HepG2 (cell line): ENCODE measurements at regions not wholly inside any gene's neighbourhood (a gene's known extent, or its start where the extent isn't known, plus 50 kb on each side); places are given as distances from the start of the nearest gene placed in this dataset.

Experiments
- ATAC-seq: fragments of 200-7000 bp; cut with Tn5 transposase; 3 replicates; pipeline ENCODE4 v1.9.1; 2020; ENCODE audit warnings: mild to moderate bottlenecking, moderate library complexity
- BruUV-seq: library from RNA; stranded (reverse); fragments of 400-500 nt; replicated peaks from 2 replicates; lab custom pipeline; 2021; lab: Mats Ljungman, UMichigan
- CTCF ChIA-PET: fragments of 300-600 bp; formaldehyde crosslinking; extraction: SDS; loops from one replicate; lab custom pipeline; 2021; ENCODE audit warnings: low total read pairs, inconsistent platforms, low intra/inter-chr PET ratio; lab: Yijun Ruan, JAX
- POLR2A ChIA-PET: fragments of 350-600 bp; sonication (Branson Sonifier 250); formaldehyde crosslinking; loops from one replicate; lab custom pipeline; 2020; ENCODE audit warnings: antibody characterized with exemption, inconsistent platforms; lab: Yijun Ruan, JAX
- DNase-seq: peaks from one replicate; pipeline ENCODE4 v3.0.0-alpha.2; 2015; ENCODE audit warnings: low spot score
- FAIRE-seq: peaks from 3 replicates; lab custom pipeline; 2011; peaks lifted over from hg19 to GRCh38; lab: Jason Lieb, UNC
- H2AFZ ChIP-seq: one replicate; pipeline ENCODE4 v1.6.1; 2011; ENCODE audit warnings: low read length, inconsistent platforms
- H3K27ac ChIP-seq: fragments of 300-600 bp; 3 replicates; pipeline ENCODE4 v1.8.0; 2011; ENCODE audit warnings: mixed run types, mild to moderate bottlenecking, mixed read lengths, low read length, inconsistent platforms; ENCODE audit not compliant: insufficient read depth; ENCODE audit errors: extremely low read length
- H3K27me3 ChIP-seq, 2 experiments: fragments of 200-600 bp in 1 of 2; 2 replicates in 1 of 2; 3 replicates in 1 of 2; pipeline versions ENCODE4 v1.6.0 to v1.8.0; 2011; ENCODE audit warnings: low read length in 2 of 2, mild to moderate bottlenecking in 2 of 2, moderate library complexity in 2 of 2, inconsistent platforms in 1 of 2; ENCODE audit not compliant: insufficient read depth in 2 of 2, control insufficient read depth in 1 of 2
- H3K36me3 ChIP-seq, 2 experiments: fragments of 200-600 bp in 1 of 2; replicated peaks in 1 of 2; 2 replicates in 1 of 2; 3 replicates in 1 of 2; pipeline versions ENCODE4 v1.5.1 to v1.8.0; 2011; ENCODE audit warnings: low read length in 2 of 2, inconsistent platforms in 1 of 2; ENCODE audit not compliant: insufficient read depth in 2 of 2, control insufficient read depth in 1 of 2
- H3K4me1 ChIP-seq: 2 replicates; pipeline ENCODE4 v1.5.1; 2012; ENCODE audit warnings: low read length, inconsistent platforms; ENCODE audit not compliant: insufficient read depth
- H3K4me2 ChIP-seq: 2 replicates; pipeline ENCODE4 v1.6.0; 2011; ENCODE audit warnings: low read depth, low read length, inconsistent platforms
- H3K4me3 ChIP-seq, 3 experiments: fragments of 200-600 bp in 1 of 3; sonication (generic), shearing (Covaris generic) in 1 of 3; replicated peaks in 1 of 3; 2 replicates each; pipeline ENCODE4 v1.5.1; 2011 to 2016; ENCODE audit warnings: low read length in 3 of 3, inconsistent platforms in 2 of 3, low read depth in 2 of 3, mild to moderate bottlenecking in 2 of 3, control low read depth in 1 of 3, mixed read lengths in 1 of 3; ENCODE audit not compliant: insufficient read depth in 1 of 3
- H3K79me2 ChIP-seq: one replicate; pipeline ENCODE4 v1.6.1; 2011; ENCODE audit warnings: low read length, inconsistent platforms; ENCODE audit not compliant: insufficient read depth
- H3K9ac ChIP-seq: 2 replicates; pipeline ENCODE4 v1.6.0; 2011; ENCODE audit warnings: mild to moderate bottlenecking, low read depth, low read length, inconsistent platforms; ENCODE audit not compliant: insufficient read depth
- H3K9me3 ChIP-seq: 2 replicates; pipeline ENCODE4 v1.5.1; 2012; ENCODE audit warnings: mild to moderate bottlenecking, low read length
- H4K20me1 ChIP-seq: 2 replicates; pipeline ENCODE4 v1.6.0; 2011; ENCODE audit warnings: inconsistent platforms, mild to moderate bottlenecking, low read length, moderate library complexity; ENCODE audit not compliant: insufficient read depth
- ARNTL ChIP-seq: sonication (generic); formaldehyde crosslinking; IDR thresholded peaks from 2 replicates; pipeline ENCODE4 v1.4.0; 2020; ENCODE audit warnings: mild to moderate bottlenecking, missing genetic modification reagents
- DMAP1 ChIP-seq: IDR thresholded peaks from 2 replicates; pipeline ENCODE4 v1.6.1; 2016
- KLF6 ChIP-seq: IDR thresholded peaks from 2 replicates; pipeline ENCODE4 v1.8.0; 2016; ENCODE audit warnings: missing biosample characterization, missing genetic modification reagents
- MEF2D ChIP-seq: sonication (generic); formaldehyde crosslinking; IDR thresholded peaks from 2 replicates; pipeline ENCODE4 v1.5.1; 2020; ENCODE audit warnings: mild to moderate bottlenecking, missing genetic modification reagents
- SSRP1 ChIP-seq: IDR thresholded peaks from 2 replicates; pipeline ENCODE4 v1.6.1; 2016; ENCODE audit warnings: control low read depth
- TP53 ChIP-seq: sonication (generic); formaldehyde crosslinking; conservative IDR thresholded peaks from 2 replicates; pipeline ENCODE4 v1.4.0; 2020; ENCODE audit warnings: missing genetic modification reagents
- ZBTB21 ChIP-seq: sonication (generic); formaldehyde crosslinking; IDR thresholded peaks from 2 replicates; pipeline ENCODE4 v1.4.0; 2020; ENCODE audit warnings: missing genetic modification reagents
- ZFP82 ChIP-seq: sonication (generic); formaldehyde crosslinking; IDR thresholded peaks from 2 replicates; pipeline ENCODE4 v1.5.1; 2020; ENCODE audit warnings: mild to moderate bottlenecking, missing genetic modification reagents, borderline replicate concordance
- ZMYM4 ChIP-seq: sonication (generic); formaldehyde crosslinking; IDR thresholded peaks from 2 replicates; pipeline ENCODE4 v1.8.1; 2023; ENCODE audit warnings: mild to moderate bottlenecking, missing genetic modification reagents
- ZNF678 ChIP-seq: sonication (generic); formaldehyde crosslinking; IDR thresholded peaks from 2 replicates; pipeline ENCODE4 v1.4.0; 2020; ENCODE audit warnings: mild to moderate bottlenecking, missing genetic modification reagents
- WGBS: methylation state at CpG from one replicate; pipeline ENCODE4 v1.1.6; 2017; ENCODE audit warnings: low lambda C conversion rate; 5-methylcytosine and 5-hydroxymethylcytosine counted together
- in situ Hi-C: cut with HindIII; loops from 2 replicates; pipeline ENCODE4 v1.10.0; 2017; ENCODE audit warnings: low pct_unique_long_range_greater_than_20kb; ENCODE audit not compliant: extremely low pct_ligation_motif_present
- intact Hi-C: fragments of 100-400 bp; cut with micrococcal nuclease; formaldehyde crosslinking; loops from one replicate; pipeline ENCODE4 v1.10.0; 2022; ENCODE audit not compliant: unreplicated experiment
- TF ChIP-seq, protein P1 (sequence below): sonication (generic); formaldehyde crosslinking; IDR thresholded peaks from 2 replicates; pipeline ENCODE4 v1.8.0; 2023; ENCODE audit warnings: mild to moderate bottlenecking, missing genetic modification reagents
- TF ChIP-seq, protein P2 (sequence below): sonication (generic); formaldehyde crosslinking; IDR thresholded peaks from 2 replicates; pipeline ENCODE4 v1.5.0; 2020; ENCODE audit warnings: mild to moderate bottlenecking, missing genetic modification reagents
- TF ChIP-seq, protein P3 (sequence below): sonication (generic); formaldehyde crosslinking; IDR thresholded peaks from 2 replicates; pipeline ENCODE4 v1.4.0; 2020; ENCODE audit warnings: mild to moderate bottlenecking, missing genetic modification reagents

DNA sequence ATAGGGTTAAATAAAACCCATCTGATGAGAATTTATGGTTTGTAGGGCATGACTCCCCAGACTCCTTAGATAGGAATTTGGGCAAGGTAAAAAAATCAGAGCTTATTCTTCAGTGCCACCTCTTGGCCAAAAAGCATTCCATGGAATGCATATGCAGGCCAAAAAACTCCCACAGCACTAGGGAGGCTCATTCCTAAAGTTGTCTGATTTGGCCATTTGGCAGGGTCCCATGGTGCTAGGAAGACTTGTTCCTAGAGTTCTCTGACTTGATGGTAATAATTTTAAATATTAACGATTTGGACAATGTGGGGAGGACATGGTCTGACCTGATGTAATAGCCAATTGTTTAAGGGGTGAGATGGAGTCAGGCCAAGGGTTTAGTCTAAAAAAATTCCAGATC is 93.0 kb downstream of the SPIN4 start:
- Histone ChIP-seq H3K36me3 (no peaks in the 10 kb centered on the region), H3K4me3 (no peak overlapping the region), H3K9ac (no peak overlapping the region), H3K79me2 (no peaks in the 10 kb centered on the region), H2AFZ (no peak overlapping the region), H3K27me3 (no peaks in the 10 kb centered on the region), H3K4me1 (no peaks in the 10 kb centered on the region), H3K27ac (no peak overlapping the region), H3K4me2 (no peak overlapping the region), H4K20me1 (no peaks in the 10 kb centered on the region), H3K9me3 (no peaks in the 10 kb centered on the region)
- FAIRE-seq (no peak), DNase-seq (no peak), ATAC-seq (no peak)
- 11% methylated on average over 1 of the region's 1 CpG for WGBS
- ChIA-PET POLR2A (no interaction called here), CTCF (no interaction called here)
- TF ChIP-seq, protein P1, sequence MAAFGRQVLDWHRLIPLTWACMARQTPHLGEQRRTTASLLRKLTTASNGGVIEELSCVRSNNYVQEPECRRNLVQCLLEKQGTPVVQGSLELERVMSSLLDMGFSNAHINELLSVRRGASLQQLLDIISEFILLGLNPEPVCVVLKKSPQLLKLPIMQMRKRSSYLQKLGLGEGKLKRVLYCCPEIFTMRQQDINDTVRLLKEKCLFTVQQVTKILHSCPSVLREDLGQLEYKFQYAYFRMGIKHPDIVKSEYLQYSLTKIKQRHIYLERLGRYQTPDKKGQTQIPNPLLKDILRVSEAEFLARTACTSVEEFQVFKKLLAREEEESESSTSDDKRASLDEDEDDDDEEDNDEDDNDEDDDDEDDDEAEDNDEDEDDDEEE (CRISPR knock-in tag) = no peak
- no peak for TF ChIP-seq SSRP1 (CRISPR knock-in tag)
- TF ChIP-seq ARNTL (CRISPR knock-in tag) = no peak
- TF ChIP-seq, protein P2, sequence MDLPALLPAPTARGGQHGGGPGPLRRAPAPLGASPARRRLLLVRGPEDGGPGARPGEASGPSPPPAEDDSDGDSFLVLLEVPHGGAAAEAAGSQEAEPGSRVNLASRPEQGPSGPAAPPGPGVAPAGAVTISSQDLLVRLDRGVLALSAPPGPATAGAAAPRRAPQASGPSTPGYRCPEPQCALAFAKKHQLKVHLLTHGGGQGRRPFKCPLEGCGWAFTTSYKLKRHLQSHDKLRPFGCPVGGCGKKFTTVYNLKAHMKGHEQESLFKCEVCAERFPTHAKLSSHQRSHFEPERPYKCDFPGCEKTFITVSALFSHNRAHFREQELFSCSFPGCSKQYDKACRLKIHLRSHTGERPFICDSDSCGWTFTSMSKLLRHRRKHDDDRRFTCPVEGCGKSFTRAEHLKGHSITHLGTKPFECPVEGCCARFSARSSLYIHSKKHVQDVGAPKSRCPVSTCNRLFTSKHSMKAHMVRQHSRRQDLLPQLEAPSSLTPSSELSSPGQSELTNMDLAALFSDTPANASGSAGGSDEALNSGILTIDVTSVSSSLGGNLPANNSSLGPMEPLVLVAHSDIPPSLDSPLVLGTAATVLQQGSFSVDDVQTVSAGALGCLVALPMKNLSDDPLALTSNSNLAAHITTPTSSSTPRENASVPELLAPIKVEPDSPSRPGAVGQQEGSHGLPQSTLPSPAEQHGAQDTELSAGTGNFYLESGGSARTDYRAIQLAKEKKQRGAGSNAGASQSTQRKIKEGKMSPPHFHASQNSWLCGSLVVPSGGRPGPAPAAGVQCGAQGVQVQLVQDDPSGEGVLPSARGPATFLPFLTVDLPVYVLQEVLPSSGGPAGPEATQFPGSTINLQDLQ (CRISPR knock-in tag) = no peak
- no peak for TF ChIP-seq ZFP82 (CRISPR knock-in tag)
- TF ChIP-seq ZMYM4 = no peak
- TF ChIP-seq TP53 = no peak
- no peak for TF ChIP-seq DMAP1 (CRISPR knock-in tag)
- no peak for TF ChIP-seq ZNF678 (CRISPR knock-in tag)
- TF ChIP-seq, protein P3, sequence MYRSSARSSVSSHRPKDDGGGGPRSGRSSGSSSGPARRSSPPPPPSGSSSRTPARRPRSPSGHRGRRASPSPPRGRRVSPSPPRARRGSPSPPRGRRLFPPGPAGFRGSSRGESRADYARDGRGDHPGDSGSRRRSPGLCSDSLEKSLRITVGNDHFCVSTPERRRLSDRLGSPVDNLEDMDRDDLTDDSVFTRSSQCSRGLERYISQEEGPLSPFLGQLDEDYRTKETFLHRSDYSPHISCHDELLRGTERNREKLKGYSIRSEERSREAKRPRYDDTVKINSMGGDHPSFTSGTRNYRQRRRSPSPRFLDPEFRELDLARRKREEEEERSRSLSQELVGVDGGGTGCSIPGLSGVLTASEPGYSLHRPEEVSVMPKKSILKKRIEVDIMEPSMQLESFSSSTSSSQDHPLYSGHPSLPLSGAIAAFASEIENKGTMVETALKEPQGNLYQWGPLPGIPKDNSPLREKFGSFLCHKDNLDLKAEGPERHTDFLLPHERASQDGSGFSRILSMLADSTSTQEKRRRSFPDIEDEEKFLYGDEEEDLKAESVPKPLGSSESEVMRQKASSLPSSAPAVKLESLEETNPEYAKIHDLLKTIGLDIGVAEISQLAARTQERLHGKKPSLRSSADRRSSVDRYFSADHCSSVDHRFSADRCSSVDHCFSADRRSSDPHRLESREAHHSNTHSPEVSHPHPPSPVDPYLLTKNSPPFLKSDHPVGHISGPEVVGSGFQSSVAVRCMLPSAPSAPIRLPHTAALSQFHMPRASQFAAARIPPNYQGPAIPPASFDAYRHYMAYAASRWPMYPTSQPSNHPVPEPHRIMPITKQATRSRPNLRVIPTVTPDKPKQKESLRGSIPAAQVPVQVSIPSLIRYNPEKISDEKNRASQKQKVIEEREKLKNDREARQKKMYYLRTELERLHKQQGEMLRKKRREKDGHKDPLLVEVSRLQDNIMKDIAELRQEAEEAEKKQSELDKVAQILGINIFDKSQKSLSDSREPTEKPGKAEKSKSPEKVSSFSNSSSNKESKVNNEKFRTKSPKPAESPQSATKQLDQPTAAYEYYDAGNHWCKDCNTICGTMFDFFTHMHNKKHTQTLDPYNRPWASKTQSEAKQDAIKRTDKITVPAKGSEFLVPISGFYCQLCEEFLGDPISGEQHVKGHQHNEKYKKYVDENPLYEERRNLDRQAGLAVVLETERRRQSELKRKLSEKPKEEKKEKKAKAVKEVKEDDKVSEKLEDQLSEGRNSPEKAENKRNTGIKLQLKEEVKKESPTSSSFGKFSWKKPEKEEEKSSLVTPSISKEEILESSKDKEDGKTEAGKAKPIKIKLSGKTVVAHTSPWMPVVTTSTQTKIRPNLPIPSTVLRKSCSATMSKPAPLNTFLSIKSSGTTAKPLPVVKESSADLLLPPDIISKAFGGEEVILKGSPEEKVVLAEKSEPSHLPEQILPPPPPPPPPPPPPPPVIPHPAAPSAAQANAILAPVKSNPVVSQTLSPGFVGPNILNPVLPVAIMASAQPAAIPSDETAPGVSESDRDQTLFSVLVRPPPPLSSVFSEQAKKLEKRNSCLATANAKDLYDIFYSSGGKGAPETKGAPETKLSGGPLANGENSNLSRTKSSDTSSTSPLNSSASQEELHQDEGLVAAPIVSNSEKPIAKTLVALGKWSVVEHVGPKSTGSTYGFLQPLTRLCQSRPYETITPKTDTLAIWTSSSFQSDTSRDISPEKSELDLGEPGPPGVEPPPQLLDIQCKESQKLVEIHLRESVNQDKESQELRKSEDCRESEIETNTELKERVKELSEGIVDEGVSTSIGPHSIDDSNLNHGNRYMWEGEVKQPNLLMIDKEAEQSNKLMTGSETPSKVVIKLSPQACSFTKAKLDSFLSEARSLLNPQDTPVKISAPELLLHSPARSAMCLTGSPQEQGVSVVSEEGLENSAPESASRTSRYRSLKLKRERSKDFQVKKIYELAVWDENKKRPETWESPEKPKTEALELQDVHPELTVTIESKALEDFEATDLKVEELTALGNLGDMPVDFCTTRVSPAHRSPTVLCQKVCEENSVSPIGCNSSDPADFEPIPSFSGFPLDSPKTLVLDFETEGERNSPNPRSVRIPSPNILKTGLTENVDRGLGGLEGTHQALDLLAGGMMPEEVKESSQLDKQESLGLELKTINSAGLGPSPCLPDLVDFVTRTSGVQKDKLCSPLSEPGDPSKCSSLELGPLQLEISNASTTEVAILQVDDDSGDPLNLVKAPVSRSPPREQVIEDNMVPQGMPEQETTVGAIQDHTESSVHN (CRISPR knock-in tag) = no peak
- no peak for TF ChIP-seq KLF6
- TF ChIP-seq ZBTB21 (CRISPR knock-in tag) = no peak
- TF ChIP-seq MEF2D (CRISPR knock-in tag) = no peak
- BruUV-seq = no TSS peak
- intact Hi-C loops (no loop called here), in situ Hi-C loops (no loop called here)
